Peyer's patch (tissue), 4 donors: ENCODE measurements at regions not wholly inside any gene's neighbourhood (a gene's known extent, or its start where the extent isn't known, plus 50 kb on each side); places are given as distances from the start of the nearest gene placed in this dataset.

Experiments used
- CTCF ChIP-seq, 6 experiments: fragments of 450-650 bp in 4 of 6; fragments of 200-600 bp in 2 of 6; sonication (generic) in 1 of 6; IDR thresholded peaks; one replicate each; pipeline ENCODE4 v1.5.1; 2017 to 2019; ENCODE audit warnings: antibody characterized with exemption in 6 of 6, mild to moderate bottlenecking in 3 of 6, moderate library complexity in 1 of 6
- POLR2A ChIP-seq, 2 donors: fragments of 450-650 bp; IDR thresholded peaks; one replicate each; pipeline ENCODE4 v1.5.1; 2017; ENCODE audit warnings: antibody characterized with exemption in 2 of 2, mild to moderate bottlenecking in 2 of 2, moderate library complexity in 2 of 2

GRCh38 chr11:130737041-130737830 is 179.0 kb downstream of the SNX19 start:
- TF ChIP-seq CTCF (IDR thresholded peaks at IDR 0.05) (no peak), POLR2A (IDR thresholded peaks at IDR 0.05) (no peak)
